GM19043 (cell line): ENCODE measurements at regions not wholly inside any gene's neighbourhood (a gene's known extent, or its start where the extent isn't known, plus 50 kb on each side); places are given as distances from the start of the nearest gene placed in this dataset.

Source experiments
- ATAC-seq: cut with Tn5 transposase; IDR thresholded peaks from one replicate; pipeline ENCODE4 v1.9.1; 2021; ENCODE audit warnings: low read depth; ENCODE audit not compliant: unreplicated experiment

DNA sequence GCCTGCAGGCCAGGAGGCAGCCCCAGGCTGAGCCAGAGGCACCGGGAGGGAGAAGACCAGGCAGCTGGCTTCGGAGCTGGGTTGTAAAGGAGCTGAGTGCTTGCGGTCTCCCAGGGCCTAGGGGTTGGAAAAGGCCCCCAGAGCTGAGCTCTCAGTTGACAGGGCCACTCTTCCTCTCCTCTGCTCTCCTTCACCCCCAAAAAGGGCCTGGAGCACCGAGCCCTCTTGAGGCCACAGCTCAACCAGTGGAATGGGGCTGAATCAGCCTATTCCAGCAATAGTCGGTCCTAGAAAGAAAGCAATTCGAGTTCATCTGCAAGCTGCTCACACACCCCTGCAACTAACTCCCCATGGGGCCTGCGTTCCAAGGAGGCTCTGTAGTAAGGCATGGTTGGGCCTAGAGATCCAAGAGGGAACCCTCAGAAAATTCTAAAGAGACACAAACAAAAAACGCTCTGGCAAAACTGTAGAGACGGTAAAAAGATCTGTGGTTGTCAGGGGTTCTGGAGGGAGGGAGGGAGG lies 205.0 kb downstream of the BUD13 start:
- no peak for ATAC-seq

- ATAC-seq, result no peak
Measured at GRCh38 chr11:116563712-116564047, 209.1 kb downstream of the BUD13 start.

DNA sequence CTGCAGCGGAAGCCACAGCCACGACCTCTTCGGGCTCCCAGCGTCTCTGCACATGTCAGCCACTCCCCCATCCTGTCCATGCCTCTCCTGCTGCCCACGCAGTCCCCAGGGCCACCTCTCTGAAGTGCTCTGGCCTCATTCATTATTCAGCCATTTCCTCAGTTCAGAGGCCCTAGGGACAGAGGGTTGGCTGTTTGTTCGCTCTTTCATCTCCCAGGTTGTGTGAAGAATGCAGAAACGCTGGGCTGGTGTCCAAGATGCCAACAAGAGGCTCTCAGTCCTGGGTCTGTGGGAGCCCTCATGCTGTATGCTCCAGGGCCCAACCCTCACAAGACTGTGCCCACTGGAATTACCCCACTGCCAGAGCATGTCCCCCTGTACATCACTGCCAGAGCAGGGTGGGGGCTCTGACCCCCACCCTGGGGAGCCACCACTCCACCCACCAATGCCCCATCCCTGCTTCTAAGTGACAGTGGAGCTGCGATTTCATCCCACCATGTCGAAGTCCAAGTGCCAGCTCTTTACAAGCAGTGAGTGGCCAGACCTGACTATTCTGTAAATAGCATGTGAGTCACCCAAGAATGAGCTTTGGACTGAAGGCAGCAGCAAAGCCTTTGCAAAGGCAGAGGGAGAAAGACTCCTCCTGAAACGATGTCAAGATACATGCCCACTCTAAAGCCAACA lies 209.6 kb downstream of the BUD13 start:
- no peak for ATAC-seq

DNA sequence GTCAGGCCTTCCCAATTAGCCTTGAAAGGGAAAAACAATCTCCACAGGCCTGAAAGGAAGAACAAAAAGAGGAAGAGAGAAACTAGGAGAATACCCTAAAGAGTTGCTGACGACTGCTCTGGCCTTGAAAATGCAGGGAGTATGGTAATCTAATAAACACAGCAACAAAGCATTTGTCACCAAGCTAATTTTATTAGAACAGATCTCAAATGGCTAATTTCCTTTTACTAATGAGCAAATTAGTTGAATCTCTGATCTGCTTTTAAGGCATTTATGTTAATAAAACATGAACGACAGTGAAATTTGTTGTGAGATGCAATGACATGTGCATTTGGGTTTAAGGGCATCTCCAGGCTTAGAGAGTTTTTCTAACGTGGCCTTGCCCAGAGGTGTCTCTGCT lies 212.2 kb downstream of the BUD13 start:
- ATAC-seq, result no peak

DNA sequence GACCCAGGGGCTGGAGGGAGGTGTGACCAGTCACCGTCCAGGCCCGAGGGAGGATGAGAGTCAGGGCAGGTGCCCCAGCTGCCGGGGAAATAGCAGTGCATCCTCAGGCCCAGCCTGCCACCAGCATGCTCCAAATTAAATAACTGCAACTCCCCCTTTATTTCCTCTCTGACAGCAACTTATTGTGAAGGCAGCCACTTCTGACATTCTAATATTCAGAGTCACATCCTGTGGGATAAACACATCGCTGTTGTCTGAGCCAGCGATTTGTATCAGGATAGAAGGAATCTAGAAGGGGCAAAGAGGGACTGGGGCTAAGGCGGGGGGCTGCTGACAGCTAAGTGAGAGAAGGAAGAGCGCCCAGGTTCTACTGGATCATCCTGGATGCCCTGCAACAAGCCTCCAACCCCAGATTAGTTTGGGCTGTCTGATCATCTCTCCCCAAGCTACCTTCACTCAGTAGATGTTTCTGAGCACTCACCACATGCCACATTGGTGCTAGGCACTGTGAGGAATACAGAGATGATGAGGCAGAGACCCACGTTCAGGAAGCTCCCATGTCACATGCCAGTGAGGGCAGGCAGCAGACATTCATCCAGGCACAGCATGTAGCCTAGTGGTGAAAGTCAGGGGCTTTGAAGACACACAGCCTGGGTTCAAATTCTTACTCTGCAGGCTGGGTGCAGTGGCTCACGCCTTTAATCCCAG lies 214.1 kb downstream of the BUD13 start:
- no peak for ATAC-seq

GRCh38 chr11:116557282-116557681 lies 215.5 kb downstream of the BUD13 start:
- no peak for ATAC-seq

GRCh38 chr11:116556483-116556882 lies 216.3 kb downstream of the BUD13 start:
- ATAC-seq, result no peak

DNA sequence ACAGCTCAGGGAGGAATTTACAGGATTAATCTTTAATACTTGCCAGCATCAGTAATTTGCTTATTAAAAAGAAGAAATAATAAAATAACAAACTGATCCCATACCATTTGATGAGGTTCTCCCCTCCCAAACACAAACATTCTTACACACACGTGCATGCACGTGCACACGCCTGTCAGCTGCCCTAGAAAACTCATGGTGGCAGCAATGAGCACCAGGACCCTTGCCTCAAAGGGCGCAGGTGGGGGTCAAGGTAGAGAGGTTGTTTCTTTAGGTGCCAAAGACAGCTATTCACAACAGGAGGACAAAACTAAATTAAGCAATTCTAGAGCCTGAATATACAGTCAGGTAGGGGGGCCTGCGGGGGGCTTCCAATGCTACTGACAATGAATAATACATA lies 219.3 kb downstream of the BUD13 start:
- ATAC-seq, result no peak

- no peak for ATAC-seq
Measured at GRCh38 chr11:116551576-116551975, 221.2 kb downstream of the BUD13 start.

DNA sequence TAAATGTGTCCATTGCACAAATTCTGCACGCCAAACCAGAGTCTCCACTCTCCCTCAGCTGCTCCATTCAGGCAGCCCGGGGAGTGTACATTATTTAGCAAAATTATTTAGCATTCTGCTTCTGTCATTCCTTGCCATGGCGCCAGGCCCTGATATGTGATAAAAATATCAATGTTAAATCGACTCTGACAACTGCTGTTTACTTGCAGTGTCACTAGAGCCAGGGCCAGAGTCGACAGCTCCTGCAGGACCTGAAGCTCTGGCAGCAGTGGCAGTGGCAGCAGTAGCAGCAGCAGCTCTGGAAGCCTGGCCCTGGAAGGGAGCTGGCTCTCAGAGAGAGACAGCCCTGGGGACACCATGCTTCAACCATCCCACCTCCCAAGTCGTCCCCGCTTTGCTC lies 224.5 kb downstream of the BUD13 start:
- no peak for ATAC-seq

DNA sequence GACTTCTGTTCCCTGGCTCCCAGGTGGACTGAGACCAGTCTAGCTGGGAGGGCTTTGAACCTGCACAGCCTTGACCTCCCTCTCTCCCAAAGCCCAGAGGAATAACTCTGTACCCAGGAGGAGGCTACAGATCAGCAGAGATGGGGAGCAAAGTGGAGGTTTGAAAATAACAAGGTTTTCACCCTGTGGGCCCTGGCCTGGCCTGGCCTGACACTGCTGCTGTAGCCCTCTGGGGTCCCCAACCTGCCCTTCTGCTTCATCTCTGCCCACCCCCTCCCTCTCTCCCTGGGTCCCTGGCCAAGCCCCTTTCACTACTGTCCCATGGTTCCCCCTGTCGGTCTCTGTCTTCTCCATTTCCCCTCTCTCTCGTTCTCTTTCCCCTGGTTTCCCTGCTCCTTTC lies 225.2 kb downstream of the BUD13 start:
- no peak for ATAC-seq

- no peak for ATAC-seq
Measured at GRCh38 chr11:116545912-116546311, 226.9 kb downstream of the BUD13 start.

DNA sequence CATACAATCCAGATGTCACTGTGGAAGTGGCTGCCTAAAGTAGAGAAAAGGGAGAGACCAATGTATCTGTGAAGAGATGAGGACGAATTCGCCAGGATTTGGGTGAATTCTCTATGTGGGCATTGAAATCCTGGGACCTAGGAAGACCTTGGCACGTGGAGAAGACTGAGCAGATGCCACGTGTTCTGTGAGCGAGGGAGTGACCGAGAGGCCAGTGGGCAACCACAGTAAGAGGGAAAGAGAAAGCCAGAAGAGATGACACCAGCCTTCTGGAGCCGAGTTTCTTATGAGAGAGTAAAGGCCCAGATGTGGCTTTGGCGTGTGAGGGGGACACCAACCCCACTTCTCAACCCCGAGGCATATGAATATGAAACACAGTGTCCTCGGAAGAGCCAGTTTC lies 228.1 kb downstream of the BUD13 start:
- no peak for ATAC-seq

DNA sequence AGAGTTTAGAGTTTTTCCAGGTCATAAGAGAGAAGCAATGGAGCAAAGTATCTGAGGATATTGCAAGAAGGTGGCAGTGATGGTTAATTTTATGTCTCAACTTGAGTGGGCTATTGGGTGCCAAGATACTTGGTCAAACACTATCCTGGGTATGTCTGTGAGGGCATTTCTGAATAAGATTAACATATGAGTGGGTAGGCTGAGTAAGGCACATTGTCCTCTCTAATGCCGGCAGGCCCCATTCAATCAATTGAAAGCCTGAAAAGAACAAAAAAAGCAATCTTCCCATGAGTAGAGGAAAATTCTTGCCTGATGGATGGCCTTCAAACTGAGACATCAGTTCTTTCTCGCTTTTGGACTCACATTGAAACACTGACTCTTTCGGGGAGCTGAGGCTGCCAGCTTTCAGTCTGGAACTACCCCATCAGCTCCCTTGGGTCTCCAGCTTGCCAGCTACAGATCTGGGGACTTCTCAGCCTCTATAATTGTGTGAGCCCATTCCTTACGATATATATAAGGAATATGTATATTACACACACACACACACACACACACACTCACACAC lies 228.8 kb downstream of the BUD13 start:
- ATAC-seq, result no peak

DNA sequence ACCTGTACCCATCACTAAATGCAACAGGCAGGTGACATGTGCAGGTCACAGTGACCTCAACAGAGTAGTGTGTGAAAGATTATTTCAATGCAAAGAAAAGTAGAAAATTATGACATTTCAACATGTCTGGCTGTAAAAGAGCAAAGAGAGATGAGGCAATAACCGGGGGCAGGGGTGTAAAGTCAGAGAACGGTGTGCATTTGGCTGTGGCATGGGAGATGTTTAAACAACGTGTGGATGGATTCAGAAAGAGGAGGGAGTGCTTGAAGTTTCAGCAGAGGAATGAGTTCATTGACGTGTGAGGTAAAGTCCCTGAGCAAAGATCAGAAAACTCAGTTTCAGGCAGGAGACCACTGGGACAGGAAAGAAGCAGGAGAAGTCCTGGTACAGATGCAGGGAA lies 229.7 kb downstream of the BUD13 start:
- no peak for ATAC-seq

GRCh38 chr11:116542406-116542805 lies 230.4 kb downstream of the BUD13 start:
- no peak for ATAC-seq

- no peak for ATAC-seq
Measured at GRCh38 chr11:116541460-116541859, 231.3 kb downstream of the BUD13 start.

- no peak for ATAC-seq
Measured at GRCh38 chr11:116540645-116541304, 232.0 kb downstream of the BUD13 start.

DNA sequence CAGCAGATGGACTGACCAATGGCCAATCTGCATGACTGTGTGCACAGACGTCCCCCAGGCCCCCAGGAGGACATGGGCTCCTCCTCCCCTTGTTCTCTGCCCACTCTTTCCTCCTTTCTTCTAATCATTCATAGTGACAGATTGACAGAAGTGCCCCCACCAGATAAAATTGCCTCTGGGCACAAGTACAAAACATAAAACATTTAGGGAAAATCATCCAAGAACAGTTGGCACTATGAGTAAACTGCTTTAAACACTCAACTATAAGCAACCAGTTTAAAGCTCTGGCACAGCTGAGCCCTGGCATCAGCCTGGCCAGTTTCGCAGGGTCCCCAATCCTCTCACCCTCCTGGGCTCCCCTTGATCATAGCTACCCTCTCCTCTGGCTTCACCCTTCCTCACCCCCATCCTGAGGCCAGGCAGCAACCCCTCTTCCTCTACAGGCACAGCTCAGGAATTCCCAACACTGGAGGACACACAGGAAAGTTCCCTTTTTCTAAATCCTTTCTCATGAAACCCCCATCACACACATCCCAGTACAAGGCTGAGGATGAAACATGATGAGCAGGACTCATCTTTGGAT lies 232.9 kb downstream of the BUD13 start:
- no peak for ATAC-seq

DNA sequence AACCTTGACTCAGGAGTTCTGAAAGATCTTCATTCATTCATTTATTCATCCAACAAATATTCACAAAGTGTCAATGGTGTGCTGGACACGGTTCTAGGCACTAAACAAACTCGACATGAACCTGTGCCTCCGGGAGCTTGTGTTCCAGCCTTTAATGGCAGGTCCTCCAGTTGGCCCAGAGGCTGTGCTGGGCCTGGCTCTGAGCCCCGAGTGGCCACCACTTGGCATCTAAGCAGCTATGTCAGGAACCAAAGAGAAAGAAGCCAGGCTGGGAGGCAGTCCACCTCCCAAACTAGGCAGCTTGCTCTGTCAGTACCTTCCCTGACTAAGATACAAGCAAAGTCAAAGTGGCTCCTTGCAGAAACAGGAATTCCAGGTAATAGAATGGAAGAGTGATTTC lies 233.6 kb downstream of the BUD13 start:
- no peak for ATAC-seq

- no peak for ATAC-seq
Measured at GRCh38 chr11:116538677-116539076, 234.1 kb downstream of the BUD13 start.
